ENCODE measurements at regions not wholly inside any gene's neighbourhood (a gene's known extent, or its start where the extent isn't known, plus 50 kb on each side); places are given as distances from the start of the nearest gene placed in this dataset.
A peak's percentile ranks its signal among the peaks of the same experiment; 100 is the strongest.

GRCh38 chr2:105576440-105577241 lies 168.1 kb upstream of the NCK2 start:
- no peak for DNase-seq
- ChIA-PET CTCF (interaction anchor here (0.8 to 1.4 kb wide), 5 partner anchors 12 to 520 kb away, joined by 3 to 6 read pairs (median 4); no protein-coding TSS in a partner anchor), POLR2A (interaction anchor here (0.7 kb wide), 1 partner anchor 518 kb away, joined by 3 read pairs; no protein-coding TSS in a partner anchor)
- peaks cover 24% of the 10 kb centered on the region for H3K4me1 Mint-ChIP-seq
- no peak overlapping the region for H3K4me3 Mint-ChIP-seq
- no peaks in the 10 kb centered on the region for H3K27me3 Mint-ChIP-seq
- no peaks in the 10 kb centered on the region for H3K9me3 Mint-ChIP-seq
- H3K27ac Mint-ChIP-seq: peak overlapping the region; percentile 42
- no peaks in the 10 kb centered on the region for H3K36me3 Mint-ChIP-seq (ENCODE audit: low read depth)

DNA sequence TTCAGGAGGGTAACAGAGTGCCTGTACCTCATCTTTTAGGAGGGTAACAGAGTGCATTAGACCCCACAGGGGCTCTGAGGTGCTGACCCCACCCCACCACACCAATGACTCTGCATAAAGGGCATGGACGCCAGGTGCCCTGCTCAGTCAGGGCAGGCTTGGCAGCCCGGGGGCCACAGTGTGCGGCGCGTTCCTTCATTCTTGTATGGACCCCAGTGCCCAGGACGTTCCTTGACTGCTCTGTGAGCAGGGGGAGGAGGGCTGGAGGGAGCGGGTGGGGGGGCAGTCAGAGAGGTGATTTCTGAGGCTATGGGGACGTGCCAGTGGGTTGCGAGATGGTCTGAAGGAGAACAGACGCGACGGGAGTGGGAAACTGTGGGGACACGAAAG lies 168.7 kb upstream of the NCK2 start:
- POLR2A ChIA-PET: no interaction called here
- peaks cover 24% of the 10 kb centered on the region for H3K4me1 Mint-ChIP-seq
- H3K9me3 Mint-ChIP-seq: no peaks in the 10 kb centered on the region
- CTCF ChIA-PET: interaction anchor here (0.8 to 1.4 kb wide), 5 partner anchors 12 to 520 kb away, joined by 3 to 6 read pairs (median 4); no protein-coding TSS in a partner anchor
- H3K27me3 Mint-ChIP-seq: no peaks in the 10 kb centered on the region
- no peak overlapping the region for H3K4me3 Mint-ChIP-seq
- H3K36me3 Mint-ChIP-seq (ENCODE audit: low read depth): no peaks in the 10 kb centered on the region
- no peak for DNase-seq
- peak overlapping the region; percentile 42 for H3K27ac Mint-ChIP-seq

DNA sequence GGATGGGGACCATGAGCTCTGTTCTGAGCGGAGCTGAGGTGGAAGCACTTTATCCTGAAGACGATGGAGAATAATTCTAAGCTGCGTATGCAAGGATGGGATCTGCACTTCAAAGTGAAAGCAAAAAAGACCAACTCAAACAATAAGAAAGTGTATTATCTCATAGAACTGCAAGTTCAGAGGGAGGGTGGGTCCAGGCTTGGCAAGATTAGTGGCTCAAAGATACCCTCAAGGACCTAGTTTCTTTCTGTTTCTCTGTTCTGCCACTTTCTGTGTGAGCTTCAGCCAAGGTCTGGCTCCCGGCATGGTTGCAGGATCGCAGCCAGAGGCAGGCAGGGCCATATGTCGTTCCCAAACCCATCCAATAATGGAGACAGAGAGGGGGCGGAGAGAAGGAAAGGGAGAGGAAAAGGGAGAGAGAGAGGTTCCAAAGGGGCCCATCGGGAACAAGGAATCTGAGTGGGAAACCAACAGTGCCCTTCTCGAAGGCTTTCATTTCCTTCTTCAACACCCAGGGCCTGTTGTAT lies 169.2 kb upstream of the NCK2 start:
- DNase-seq: no peak
- Mint-ChIP-seq H3K36me3 (ENCODE audit: low read depth) (no peaks in the 10 kb centered on the region), H3K27me3 (no peaks in the 10 kb centered on the region), H3K9me3 (no peaks in the 10 kb centered on the region), H3K4me3 (no peak overlapping the region), H3K4me1 (peaks cover 21% of the 10 kb centered on the region), H3K27ac (no peak overlapping the region)
- POLR2A ChIA-PET: no interaction called here
- CTCF ChIA-PET: interaction anchor here (0.6 kb wide), 1 partner anchor 17 kb away, joined by 5 read pairs; no protein-coding TSS in a partner anchor

DNA sequence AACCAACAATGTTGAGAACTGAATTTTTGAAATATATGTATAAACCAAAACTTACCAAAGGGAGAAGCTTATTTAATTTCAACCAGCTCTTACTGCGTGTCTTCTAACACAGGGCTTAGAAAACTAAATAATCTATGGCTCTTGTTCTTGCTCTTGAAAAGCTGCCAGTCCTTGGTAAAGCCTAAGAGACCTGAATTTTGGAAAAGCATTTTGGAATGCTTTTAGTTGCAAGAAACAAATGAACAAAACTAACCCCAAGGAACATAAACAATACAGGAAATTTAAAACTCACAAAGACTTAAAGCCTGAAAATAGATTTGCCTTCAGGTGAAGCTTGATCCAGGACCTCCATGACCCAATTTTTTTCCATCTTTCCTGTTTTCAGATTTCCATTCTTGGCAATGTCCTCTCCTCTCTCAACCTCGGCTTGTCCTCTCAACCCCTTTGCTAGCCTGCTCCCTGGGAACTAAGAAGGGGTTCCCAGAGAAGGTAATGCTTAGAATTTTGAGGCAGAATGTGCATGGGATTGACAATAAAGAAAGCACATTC lies 169.8 kb upstream of the NCK2 start:
- Mint-ChIP-seq H3K27ac (peak overlapping the region; percentile 71), H3K27me3 (peaks cover 4% of the 10 kb centered on the region), H3K4me3 (no peak overlapping the region), H3K36me3 (ENCODE audit: low read depth) (no peaks in the 10 kb centered on the region), H3K4me1 (peaks cover 21% of the 10 kb centered on the region), H3K9me3 (no peaks in the 10 kb centered on the region)
- CTCF ChIA-PET: interaction anchor here (0.6 to 1.4 kb wide), 2 partner anchors 17 to 21 kb away, joined by 4 to 5 read pairs; no protein-coding TSS in a partner anchor
- DNase-seq: no peak
- POLR2A ChIA-PET: no interaction called here

DNA sequence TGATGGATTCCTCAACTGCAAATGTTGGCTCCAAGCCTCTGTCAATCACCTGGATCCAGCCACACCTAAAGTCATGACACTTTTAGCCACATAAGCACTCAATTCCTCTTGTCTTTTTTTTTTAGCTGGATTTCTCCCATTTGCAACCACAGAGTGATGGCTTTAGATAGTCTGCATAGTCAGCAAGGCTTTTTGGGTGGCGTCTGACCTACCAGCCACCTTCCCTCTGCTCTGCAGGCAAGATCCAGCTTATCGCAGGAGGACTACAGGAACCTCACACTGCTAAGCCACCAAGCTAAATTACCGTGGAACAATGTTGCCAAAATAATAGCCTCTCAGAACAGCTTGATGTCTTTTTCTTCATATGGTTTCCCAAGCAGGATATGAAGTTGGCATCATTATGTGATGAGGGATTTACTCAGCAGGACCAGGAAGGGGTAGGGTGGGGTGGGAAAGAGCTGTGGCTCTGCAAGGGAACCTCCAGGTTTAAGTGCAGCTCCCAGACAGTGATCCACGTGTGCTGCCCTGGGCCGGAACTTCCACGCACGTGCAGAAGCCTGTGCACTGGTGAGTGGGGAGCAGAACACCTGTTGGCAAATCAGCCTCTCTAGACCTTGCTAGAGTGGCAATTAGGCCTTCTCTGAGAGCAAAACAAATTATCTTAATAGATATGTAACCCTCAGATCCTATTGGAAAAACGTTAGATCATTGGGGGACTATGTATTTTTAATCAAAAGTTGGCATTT lies 170.6 kb upstream of the NCK2 start:
- Mint-ChIP-seq H3K36me3 (ENCODE audit: low read depth) (no peaks in the 10 kb centered on the region), H3K27me3 (peaks cover 5% of the 10 kb centered on the region), H3K4me3 (no peak overlapping the region), H3K27ac (peak overlapping the region; percentile 55), H3K9me3 (no peaks in the 10 kb centered on the region), H3K4me1 (peaks cover 21% of the 10 kb centered on the region)
- ChIA-PET CTCF (interaction anchor here (1.4 kb wide), 2 partner anchors 9 to 22 kb away, joined by 4 to 6 read pairs; no protein-coding TSS in a partner anchor), POLR2A (no interaction called here)
- DNase-seq: no peak

DNA sequence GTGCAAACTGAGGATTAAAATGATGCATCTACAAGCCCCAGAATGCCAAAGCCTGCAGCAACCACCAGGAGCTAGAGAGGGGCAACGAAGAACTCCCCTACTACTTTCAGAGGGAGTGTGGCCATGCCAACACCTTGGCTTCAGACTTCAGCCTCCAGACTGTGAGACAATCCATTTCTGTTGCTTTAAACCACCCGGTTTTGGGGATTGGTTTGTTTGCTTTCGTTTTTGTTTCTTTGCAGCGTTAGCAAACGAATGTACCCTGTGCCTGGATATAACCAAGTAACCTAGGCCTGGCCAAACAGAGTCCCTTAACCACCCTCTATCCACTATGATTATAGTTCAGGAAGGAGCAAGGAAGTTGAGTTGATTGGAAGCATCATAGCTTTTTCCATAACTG lies 171.2 kb upstream of the NCK2 start:
- H3K9me3 Mint-ChIP-seq: no peaks in the 10 kb centered on the region
- DNase-seq: no peak
- peaks cover 5% of the 10 kb centered on the region for H3K27me3 Mint-ChIP-seq
- POLR2A ChIA-PET: no interaction called here
- no peak overlapping the region for H3K27ac Mint-ChIP-seq
- H3K4me1 Mint-ChIP-seq: peaks cover 21% of the 10 kb centered on the region
- H3K36me3 Mint-ChIP-seq (ENCODE audit: low read depth): no peaks in the 10 kb centered on the region
- no peak overlapping the region for H3K4me3 Mint-ChIP-seq
- CTCF ChIA-PET: interaction anchor here (1.4 kb wide), 1 partner anchor 9 kb away, joined by 6 read pairs; no protein-coding TSS in a partner anchor

- peaks cover 5% of the 10 kb centered on the region for H3K27me3 Mint-ChIP-seq
- POLR2A ChIA-PET: no interaction called here
- H3K9me3 Mint-ChIP-seq: no peaks in the 10 kb centered on the region
- H3K4me3 Mint-ChIP-seq: no peak overlapping the region
- DNase-seq: no peak
- no peaks in the 10 kb centered on the region for H3K36me3 Mint-ChIP-seq (ENCODE audit: low read depth)
- H3K27ac Mint-ChIP-seq: no peak overlapping the region
- H3K4me1 Mint-ChIP-seq: peaks cover 17% of the 10 kb centered on the region
- CTCF ChIA-PET: no interaction called here
Observed at GRCh38 chr2:105571445-105571987, 172.7 kb upstream of the FHL2 start.

GRCh38 chr2:105570757-105571156 lies 171.9 kb upstream of the FHL2 start:
- H3K36me3 Mint-ChIP-seq (ENCODE audit: low read depth): no peaks in the 10 kb centered on the region
- no peaks in the 10 kb centered on the region for H3K9me3 Mint-ChIP-seq
- H3K4me1 Mint-ChIP-seq: peaks cover 13% of the 10 kb centered on the region
- ChIA-PET CTCF (no interaction called here), POLR2A (no interaction called here)
- H3K4me3 Mint-ChIP-seq: no peak overlapping the region
- H3K27ac Mint-ChIP-seq: peak overlapping the region; percentile 25
- peaks cover 5% of the 10 kb centered on the region for H3K27me3 Mint-ChIP-seq
- DNase-seq: no peak

GRCh38 chr2:105570326-105570725 lies 171.5 kb upstream of the FHL2 start:
- Mint-ChIP-seq H3K36me3 (ENCODE audit: low read depth) (no peaks in the 10 kb centered on the region), H3K4me1 (peaks cover 9% of the 10 kb centered on the region), H3K27me3 (peaks cover 5% of the 10 kb centered on the region), H3K4me3 (no peak overlapping the region), H3K27ac (no peak overlapping the region), H3K9me3 (no peaks in the 10 kb centered on the region)
- POLR2A ChIA-PET: no interaction called here
- no peak for DNase-seq
- CTCF ChIA-PET: no interaction called here

- Mint-ChIP-seq H3K9me3 (no peaks in the 10 kb centered on the region), H3K36me3 (ENCODE audit: low read depth) (no peaks in the 10 kb centered on the region), H3K4me1 (peaks cover 6% of the 10 kb centered on the region), H3K27ac (no peak overlapping the region), H3K4me3 (no peak overlapping the region), H3K27me3 (peaks cover 5% of the 10 kb centered on the region)
- ChIA-PET POLR2A (no interaction called here), CTCF (interaction anchor here (0.6 to 0.7 kb wide), 2 partner anchors 62 to 974 kb away, joined by 3 read pairs; no protein-coding TSS in a partner anchor)
- no peak for DNase-seq
Observed at GRCh38 chr2:105569606-105570005, 170.8 kb upstream of the FHL2 start.

DNA sequence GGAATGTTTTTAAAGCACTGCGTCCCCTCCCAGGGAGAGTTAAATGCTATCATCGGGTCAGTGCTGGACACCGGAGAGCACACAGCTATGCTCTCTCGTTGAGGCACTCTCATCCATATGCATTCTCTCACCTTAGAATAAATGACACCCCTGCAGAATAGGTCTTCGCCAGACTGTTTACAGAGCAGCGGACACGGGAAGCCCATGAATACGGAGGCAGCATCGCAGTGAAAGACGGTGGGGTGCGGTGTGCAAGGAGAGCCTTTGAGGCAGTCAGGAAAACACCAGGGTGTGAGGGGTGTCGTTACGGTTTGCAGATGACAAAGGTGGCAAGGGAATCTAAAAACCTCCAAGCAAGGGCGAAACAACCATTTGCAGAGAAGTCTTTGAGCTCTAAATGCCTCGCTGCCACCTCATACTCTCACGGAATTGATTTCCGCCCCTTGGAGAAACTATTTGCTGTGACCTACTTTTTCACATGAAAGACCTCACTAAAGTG lies 169.2 kb upstream of the FHL2 start:
- Mint-ChIP-seq H3K27ac (no peak overlapping the region), H3K27me3 (peaks cover 5% of the 10 kb centered on the region), H3K4me1 (no peaks in the 10 kb centered on the region), H3K36me3 (ENCODE audit: low read depth) (no peaks in the 10 kb centered on the region), H3K9me3 (no peaks in the 10 kb centered on the region), H3K4me3 (no peak overlapping the region)
- ChIA-PET POLR2A (no interaction called here), CTCF (no interaction called here)
- DNase-seq: no peak

GRCh38 chr2:105563000-105563719 lies 164.3 kb upstream of the FHL2 start:
- Mint-ChIP-seq H3K9me3 (no peaks in the 10 kb centered on the region), H3K4me1 (no peaks in the 10 kb centered on the region), H3K36me3 (ENCODE audit: low read depth) (no peaks in the 10 kb centered on the region), H3K4me3 (no peak overlapping the region), H3K27ac (no peak overlapping the region), H3K27me3 (peaks cover 8% of the 10 kb centered on the region)
- CTCF ChIA-PET: interaction anchor here (0.7 to 1.4 kb wide), 2 partner anchors 19 to 797 kb away, joined by 3 read pairs; no protein-coding TSS in a partner anchor
- DNase-seq: no peak
- POLR2A ChIA-PET: no interaction called here
